GM18498 (cell line): ENCODE measurements at regions not wholly inside any gene's neighbourhood (a gene's known extent, or its start where the extent isn't known, plus 50 kb on each side); places are given as distances from the start of the nearest gene placed in this dataset.

Experiments used
- ATAC-seq: cut with Tn5 transposase; IDR thresholded peaks from one replicate; pipeline ENCODE4 v1.9.1; 2021; ENCODE audit warnings: mild to moderate bottlenecking, moderate library complexity; ENCODE audit not compliant: unreplicated experiment

GRCh38 chr9:29717631-29718030 lies 2144.3 kb upstream of the C9orf72 start:
- no peak for ATAC-seq

GRCh38 chr9:29730163-29730562 lies 2156.9 kb upstream of the C9orf72 start:
- no peak for ATAC-seq

GRCh38 chr9:29740518-29740917 lies 2167.2 kb upstream of the C9orf72 start:
- ATAC-seq, result no peak

- ATAC-seq, result no peak
Observed at GRCh38 chr9:29741169-29741568, 2167.9 kb upstream of the C9orf72 start.

- no peak for ATAC-seq
Observed at GRCh38 chr9:29750062-29750461, 2176.8 kb upstream of the C9orf72 start.

GRCh38 chr9:29751226-29751625 lies 2177.9 kb upstream of the C9orf72 start:
- no peak for ATAC-seq

- ATAC-seq, result no peak
Observed at GRCh38 chr9:29753638-29754037, 2180.4 kb upstream of the C9orf72 start.

GRCh38 chr9:29769019-29769418 lies 2195.7 kb upstream of the C9orf72 start:
- no peak for ATAC-seq

GRCh38 chr9:29773676-29774075 lies 2200.4 kb upstream of the C9orf72 start:
- peak; percentile 71 for ATAC-seq

- no peak for ATAC-seq
Observed at GRCh38 chr9:29775491-29775890, 2202.2 kb upstream of the C9orf72 start.

GRCh38 chr9:29778281-29778849 lies 2205.1 kb upstream of the C9orf72 start:
- no peak for ATAC-seq

- no peak for ATAC-seq
Observed at GRCh38 chr9:29793970-29794369, 2220.7 kb upstream of the C9orf72 start.

GRCh38 chr9:29796291-29796952 lies 2223.1 kb upstream of the C9orf72 start:
- peak; percentile 88 for ATAC-seq

GRCh38 chr9:29798599-29798998 lies 2225.3 kb upstream of the C9orf72 start:
- no peak for ATAC-seq

GRCh38 chr9:29799227-29799626 lies 2225.9 kb upstream of the C9orf72 start:
- no peak for ATAC-seq

GRCh38 chr9:29800821-29801220 lies 2227.5 kb upstream of the C9orf72 start:
- ATAC-seq, result no peak

GRCh38 chr9:29802454-29802853 lies 2229.2 kb upstream of the C9orf72 start:
- ATAC-seq, result no peak

- no peak for ATAC-seq
Observed at GRCh38 chr9:29806937-29807618, 2233.8 kb upstream of the C9orf72 start.

GRCh38 chr9:29816954-29817703 lies 2243.8 kb upstream of the C9orf72 start:
- no peak for ATAC-seq

GRCh38 chr9:29822458-29822857 lies 2249.2 kb upstream of the C9orf72 start:
- no peak for ATAC-seq

- no peak for ATAC-seq
Observed at GRCh38 chr9:29826421-29826820, 2253.1 kb upstream of the C9orf72 start.

- no peak for ATAC-seq
Observed at GRCh38 chr9:29830821-29831220, 2257.5 kb upstream of the C9orf72 start.
